HG02642 (cell line): ENCODE measurements at regions not wholly inside any gene's neighbourhood (a gene's known extent, or its start where the extent isn't known, plus 50 kb on each side); places are given as distances from the start of the nearest gene placed in this dataset.
A peak's percentile ranks its signal among the peaks of the same experiment; 100 is the strongest.
"Not testable (repeated sequence)": the region's sequence is repeated elsewhere in the genome, so short reads cannot be mapped to it uniquely, and the experiment has no call there.

ENCODE experiments used
- ATAC-seq: cut with Tn5 transposase; IDR thresholded peaks from one replicate; pipeline ENCODE4 v1.9.1; 2021; ENCODE audit warnings: mild to moderate bottlenecking; ENCODE audit not compliant: unreplicated experiment, poor library complexity

DNA sequence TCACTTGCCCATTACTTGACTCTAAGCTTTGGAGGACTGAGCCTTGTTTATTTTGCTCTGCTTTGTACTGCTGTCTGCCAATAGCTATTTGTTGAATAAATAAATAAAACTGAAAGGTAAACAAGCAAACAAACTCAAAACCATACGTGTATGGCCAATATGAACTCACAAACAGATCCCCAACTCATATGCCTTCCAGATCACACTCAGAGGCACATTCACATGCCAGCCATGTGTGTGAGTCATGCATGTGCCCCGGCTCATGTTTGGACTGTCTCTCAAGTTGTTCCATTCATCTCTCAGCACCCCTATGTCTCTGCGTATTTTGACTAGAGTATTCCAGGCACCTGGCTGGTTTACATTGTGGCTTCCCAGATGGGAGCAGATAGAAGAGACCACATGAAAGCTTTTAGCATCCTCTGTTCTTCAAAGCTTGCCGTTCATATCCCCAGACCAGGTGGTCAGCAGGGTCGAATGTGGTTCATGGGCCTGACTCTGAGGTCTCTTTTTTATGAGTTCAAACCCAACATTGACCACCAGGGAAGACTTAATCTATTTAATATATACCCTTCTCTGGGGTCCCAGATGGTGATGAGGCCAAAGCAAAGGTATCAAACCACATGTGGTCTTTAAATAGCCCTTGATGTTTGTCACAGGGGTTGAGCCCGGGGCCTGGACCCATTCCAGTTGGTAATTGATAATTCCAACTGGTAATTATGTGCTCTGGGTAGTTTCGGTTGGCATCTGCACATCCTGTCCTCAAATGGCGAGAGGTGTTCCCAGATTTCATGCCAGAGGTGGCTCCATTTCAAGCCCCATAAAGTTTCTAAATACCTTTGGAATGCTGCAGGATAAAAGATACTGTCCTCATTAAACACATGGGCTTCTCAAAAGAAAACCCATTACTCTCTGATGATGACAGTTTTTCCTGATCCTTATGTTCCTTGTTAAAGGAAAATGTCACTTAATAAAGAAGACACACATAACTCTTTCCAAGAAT lies 287.3 kb upstream of the MAF start:
- ATAC-seq = no peak

DNA sequence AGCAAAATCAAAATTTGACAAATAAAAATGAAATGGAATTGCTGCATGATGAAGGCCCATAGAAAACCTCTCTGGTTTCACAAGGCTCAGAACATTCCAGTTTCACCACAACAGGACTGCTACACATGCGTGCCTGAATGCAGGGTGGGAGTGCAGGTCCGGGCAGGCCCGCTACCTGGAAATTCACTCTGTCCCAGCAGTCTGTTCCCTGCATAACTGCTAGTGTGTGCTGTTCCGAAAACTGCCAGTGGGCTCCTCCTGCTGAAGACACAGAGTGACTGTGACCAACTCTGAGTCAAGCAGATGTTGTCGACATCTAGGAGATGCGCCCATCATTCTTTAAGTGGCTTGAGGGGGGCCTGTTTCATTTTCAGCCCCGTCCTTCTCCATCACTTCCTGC lies 284.8 kb upstream of the MAF start:
- no peak for ATAC-seq

GRCh38 chr16:79883494-79883893 lies 283.0 kb upstream of the MAF start:
- no peak for ATAC-seq

- ATAC-seq = no peak
Measured at GRCh38 chr16:79882340-79883005, 281.9 kb upstream of the MAF start.

GRCh38 chr16:79881107-79881506 lies 280.6 kb upstream of the MAF start:
- ATAC-seq = not testable (repeated sequence)

- peak; percentile 78 for ATAC-seq
Measured at GRCh38 chr16:79876332-79876730, 275.8 kb upstream of the MAF start.

DNA sequence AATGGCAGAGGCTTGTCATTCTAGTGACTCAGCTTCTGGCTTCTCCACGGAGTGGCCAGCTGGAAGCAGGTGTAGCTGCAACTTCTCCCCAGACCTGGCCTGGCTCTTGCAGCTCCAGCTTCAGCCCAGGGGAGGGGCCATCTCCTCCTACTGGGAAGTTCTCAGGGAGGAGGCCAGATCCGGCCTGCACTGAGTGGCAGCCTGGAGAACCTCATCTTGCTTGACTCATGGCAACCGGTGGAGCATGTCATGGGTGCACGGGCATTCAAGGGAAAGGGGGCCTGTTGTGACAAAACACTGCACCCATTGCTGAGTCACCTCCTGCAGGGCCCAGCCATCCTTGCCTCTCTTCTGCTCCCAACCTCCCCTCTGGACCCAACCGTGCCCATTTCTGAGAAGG lies 273.9 kb upstream of the MAF start:
- ATAC-seq = no peak

DNA sequence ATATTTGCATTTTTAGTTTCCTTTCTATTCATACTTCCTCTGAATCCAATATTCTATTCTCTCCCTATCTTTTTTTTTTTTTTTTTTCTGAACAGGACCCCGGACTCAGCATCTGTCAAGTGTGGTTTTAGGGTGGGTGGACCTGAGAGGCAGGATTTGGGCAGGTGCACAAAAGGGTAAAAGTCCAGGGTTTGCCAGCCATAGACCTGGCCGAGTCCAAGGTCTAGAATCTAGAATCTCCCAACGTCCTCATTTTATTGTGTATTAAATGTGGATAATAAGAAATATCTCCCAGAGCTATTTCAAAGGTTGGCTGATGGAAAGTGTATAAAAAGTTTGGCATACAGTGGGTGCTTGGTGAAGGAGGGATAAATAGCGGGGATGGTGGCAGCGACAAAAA lies 273.3 kb upstream of the MAF start:
- no peak for ATAC-seq

DNA sequence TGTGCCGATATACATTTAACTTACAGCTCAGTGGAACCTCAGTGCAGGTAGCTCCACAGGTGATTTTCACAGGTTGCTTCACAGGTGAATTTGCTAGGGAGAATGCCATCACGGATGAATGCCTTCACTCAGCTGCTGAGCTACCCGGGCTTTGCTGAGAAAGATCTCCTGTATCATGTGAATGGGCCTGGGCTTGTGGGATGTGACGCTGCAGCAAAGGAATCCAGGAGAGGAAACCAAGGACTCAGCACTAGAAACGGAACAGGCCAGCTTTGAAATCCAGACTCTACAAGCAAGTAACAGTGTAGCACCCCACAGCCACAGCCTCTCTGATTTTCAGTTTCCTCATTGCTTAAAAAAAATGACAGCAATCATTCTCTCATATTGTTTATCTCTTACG lies 271.4 kb upstream of the MAF start:
- ATAC-seq = no peak

DNA sequence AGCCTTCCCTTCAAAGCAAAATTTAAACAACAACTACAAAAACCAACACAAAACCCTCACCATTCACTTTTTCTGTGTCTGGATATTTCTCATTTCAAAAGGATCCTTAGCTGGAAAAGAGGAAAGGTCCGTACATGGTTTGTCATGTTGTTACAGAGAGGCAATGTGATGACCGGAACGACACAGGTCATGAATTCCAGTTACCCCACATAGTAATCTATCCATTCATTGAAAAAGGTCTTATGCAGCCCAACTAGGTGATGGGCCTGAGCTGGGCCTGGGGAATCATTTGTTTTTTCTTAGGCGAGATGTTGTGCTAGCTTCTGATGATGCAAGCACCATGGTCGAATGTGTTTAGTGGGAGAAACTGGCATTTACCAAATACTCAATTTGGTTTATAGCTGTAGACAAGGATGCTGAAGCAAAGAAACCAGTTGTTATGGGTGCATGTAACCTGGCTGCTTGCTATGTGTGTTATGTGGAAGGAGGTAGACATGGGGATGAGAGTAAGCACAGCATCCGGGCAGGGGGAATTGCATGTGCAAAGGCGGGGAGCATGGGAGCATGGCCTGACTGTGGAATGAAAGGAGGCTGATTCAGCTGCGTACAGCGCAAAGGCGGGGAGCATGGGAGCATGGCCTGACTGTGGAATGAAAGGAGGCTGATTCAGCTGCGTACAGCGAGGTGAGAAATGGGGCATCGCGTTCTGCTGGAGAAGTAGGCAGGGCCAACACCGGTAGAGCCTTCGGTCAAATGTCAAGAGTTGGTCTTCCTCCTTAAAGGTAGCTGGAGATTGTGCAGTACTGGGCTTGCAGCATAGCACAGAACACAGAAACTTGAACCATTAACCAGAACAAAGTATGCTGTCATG lies 269.7 kb upstream of the MAF start:
- no peak for ATAC-seq

DNA sequence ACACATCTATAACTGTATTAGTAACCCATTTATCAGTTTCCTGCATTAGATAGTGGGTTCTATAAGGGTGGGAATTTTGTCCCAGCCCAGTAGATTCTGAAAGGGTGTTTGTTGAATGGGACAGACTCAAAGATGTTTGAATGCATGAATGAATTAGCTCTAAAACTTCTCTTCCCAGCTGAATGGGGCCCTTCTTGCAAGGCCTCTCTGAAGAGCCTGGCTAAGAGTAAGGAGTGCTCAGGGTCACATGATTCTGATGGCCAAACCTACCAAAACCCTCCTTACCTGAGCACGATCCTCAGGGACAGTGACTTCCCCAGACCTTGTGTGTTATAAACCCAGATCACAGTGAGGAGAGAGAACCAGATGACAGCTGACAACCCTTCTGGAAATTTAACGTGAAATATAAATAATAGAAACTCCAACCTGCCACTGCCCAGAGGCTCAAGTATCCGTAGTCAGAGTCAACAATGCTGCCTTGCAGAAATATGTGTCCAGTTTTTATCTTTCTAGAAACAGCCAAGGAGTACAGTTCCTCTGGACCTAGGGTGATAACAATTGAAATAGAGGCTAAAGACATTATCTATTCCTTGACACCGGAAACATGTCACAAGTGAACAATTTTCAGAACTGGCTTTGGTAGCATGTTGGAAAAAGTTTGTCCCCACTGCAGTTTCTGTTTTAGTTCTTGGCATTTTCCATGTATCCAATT lies 268.9 kb upstream of the MAF start:
- no peak for ATAC-seq

- ATAC-seq = no peak
Measured at GRCh38 chr16:79868841-79869240, 268.3 kb upstream of the MAF start.

- no peak for ATAC-seq
Measured at GRCh38 chr16:79867425-79867997, 267.0 kb upstream of the MAF start.

GRCh38 chr16:79865918-79866317 lies 265.4 kb upstream of the MAF start:
- no peak for ATAC-seq

DNA sequence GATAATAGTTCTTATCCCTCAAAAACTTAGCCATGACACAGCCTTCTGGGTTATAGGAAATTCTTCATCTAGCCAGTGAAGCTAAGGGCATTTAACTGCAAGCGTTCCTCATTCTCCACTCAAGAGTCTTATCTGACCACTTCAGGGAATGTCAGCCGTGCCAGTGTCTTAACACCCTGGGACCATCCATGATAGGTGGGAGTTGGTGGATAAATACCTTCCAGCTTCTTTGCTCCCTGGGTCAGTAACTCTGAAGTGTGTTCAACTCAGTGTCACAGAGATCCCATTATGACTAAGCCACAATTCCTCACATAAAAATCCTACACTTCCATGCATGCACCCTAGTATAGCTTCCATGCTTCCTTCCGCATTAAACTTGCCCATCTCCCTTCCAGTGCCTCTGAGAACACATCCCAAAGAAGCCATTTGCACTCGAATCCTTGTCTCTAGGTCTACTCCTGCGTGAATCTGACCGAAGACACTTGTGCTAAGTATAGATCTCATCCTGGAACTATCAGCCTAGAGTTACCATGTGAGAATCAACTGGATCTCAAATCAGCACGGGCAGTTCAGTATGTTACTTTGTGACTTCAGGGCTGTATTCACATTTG lies 264.3 kb upstream of the MAF start:
- no peak for ATAC-seq

GRCh38 chr16:79864032-79864780 lies 263.7 kb upstream of the MAF start:
- ATAC-seq = no peak

DNA sequence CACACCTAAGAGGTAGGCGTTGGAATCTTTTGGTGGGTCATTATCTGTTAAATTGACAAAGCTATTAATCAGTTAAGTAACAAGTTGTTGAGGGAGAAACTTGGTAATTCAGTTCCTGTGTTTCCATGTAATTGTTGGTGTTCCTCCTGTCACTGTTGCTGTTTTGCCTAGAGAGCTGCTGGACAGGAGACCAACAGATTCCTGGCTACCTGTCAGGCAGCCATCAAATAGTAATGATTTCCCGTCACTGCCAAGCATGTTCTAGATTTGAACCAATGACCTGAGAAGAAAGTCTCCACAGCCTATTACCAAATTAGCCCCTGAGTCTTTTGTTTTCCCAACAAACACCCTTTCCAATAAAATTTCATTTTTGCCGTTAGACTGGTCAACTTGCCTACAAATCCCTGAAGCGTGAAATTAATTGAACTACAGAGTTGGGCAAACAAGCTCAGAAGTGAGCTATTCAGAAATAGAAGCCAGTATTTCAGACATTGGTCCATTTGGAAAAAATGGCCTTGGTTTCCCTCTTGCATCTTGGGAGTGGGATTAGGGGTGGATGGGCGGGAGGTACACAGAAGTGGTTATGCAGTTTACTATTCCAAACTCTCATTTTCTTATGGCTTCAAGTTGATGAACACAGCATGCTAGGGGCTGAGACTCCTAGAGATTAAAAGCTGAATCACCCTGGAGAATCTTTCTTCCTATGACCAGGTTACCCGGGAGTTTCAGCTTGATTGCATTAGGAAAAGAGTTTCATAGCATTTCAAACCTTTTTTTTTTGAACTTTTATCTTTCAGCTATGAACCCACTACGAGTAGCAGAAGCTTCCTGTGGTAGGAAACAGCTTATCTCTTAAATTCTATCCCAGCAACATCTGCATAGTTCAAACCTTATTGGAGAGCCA lies 262.8 kb upstream of the MAF start:
- no peak for ATAC-seq

- no peak for ATAC-seq
Measured at GRCh38 chr16:79862601-79863000, 262.1 kb upstream of the MAF start.
